ENCODE measurements at regions not wholly inside any gene's neighbourhood (a gene's known extent, or its start where the extent isn't known, plus 50 kb on each side); places are given as distances from the start of the nearest gene placed in this dataset.
"Not testable (repeated sequence)": the region's sequence is repeated elsewhere in the genome, so short reads cannot be mapped to it uniquely, and the experiment has no call there.

DNA sequence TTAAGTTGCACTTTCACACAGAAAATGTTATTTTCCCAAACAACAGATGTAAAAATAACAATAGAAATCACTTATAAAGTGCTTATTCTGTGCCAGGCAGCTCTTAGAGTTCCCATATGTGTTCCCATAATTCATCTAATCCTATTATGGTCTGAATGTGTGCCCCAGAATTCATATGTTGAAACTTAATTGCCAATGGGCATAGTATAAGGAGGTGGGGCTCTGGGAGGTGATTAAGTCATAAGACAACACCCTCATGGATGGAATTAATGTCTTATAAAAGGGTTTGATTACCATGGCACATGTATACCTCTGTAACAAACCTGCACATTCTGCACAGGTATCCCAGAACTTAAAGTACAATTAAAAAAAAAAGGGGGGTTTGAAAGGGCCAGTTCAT is 92.7 kb downstream of the FZD1 start:
- DNase-seq = no peak

DNA sequence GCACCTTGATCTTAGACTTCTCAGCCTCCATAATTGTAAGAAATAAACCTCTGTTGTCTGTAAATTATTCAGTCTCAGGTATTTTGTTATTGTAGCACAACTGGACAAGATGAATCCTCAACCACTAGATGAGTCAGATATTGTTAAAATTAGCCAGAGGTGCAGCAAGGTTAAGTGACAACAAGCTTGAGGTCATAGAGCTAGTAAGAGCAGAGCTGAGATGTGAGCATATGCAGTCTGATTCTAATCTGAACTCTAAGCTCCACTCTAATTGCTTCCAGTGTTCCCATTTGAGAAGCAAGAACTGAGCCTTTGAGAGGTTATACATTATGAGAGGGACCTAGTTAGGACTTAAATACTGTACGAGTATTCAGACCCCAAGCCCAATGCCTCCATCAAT is 93.1 kb downstream of the FZD1 start:
- no peak for DNase-seq

DNA sequence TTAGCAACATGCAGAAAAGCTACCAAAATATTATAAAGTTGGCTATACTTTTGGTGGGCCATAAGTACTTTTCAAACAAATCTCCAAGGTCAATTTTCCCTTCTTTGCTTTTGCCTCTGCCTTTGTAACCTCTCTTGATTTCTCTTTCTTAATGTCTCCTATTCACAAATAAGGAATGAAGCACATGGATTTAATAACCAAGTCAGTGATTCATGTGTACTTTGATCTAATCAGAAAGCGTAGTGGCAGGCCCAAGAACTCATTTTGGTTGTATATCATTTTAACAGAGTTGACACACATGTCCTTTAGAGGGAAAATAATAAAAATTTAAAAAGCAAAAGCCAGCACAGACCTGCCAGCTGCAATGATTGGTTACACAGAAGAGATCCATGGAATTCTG is 93.7 kb downstream of the FZD1 start:
- DNase-seq = no peak

GRCh38 chr7:91358303-91358702 is 94.1 kb downstream of the FZD1 start:
- peak; percentile 50 for DNase-seq

DNA sequence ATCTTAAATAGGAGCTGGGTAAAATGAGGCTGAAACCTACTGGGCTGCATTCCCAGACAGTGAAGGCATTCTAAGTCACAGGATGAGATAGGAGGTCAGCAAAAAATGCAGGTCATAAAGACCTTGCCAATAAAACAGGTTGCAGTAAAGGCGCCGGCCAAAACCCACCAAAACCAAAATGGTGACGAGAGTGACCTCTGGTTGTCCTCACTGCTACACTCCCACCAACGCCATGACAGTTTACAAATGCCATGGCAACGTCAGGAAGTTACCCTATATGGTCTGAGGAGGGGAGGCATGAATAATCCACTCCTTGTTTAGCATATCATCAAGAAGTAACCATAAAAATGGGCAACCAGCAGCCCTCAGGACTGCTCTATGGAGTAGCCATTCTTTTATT is 100.9 kb downstream of the FZD1 start:
- not testable (repeated sequence) for DNase-seq

- DNase-seq = no peak
Observed at GRCh38 chr7:91366091-91366490, 101.9 kb downstream of the FZD1 start.

DNA sequence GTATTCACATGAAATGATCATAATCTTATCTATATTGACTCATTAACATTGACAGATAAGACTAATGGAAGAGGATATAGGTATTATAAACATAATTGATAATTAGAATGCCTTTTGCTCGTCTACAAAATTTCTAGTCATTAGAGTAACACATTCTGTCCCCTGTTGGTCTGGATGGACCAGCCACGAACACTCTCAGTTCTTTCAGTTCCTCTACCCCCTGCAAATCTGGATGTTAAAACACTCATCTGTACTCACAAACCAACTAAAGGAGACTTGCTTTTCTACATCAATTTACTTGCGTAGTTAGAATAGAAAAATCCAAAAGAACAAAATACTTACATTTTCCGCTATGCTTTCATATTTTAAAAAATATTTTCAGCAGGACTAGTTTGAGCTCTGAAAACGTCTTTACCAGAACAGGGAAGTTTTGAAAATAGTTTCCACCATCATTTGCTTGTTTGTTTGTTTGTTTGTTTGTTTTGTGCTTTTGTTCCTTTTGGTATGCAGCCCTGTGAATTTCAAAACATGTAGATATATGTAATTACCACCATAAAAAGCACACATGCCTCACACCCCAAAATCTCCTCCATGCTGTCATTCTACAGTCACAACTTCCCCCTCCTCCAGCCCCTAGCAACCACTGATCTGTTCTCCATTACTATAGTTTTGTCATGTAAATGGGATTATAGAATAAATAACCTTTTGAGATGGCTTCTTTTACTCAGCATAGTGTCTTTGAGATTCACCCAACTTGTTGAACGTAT is 103.8 kb downstream of the FZD1 start:
- no peak for DNase-seq

DNA sequence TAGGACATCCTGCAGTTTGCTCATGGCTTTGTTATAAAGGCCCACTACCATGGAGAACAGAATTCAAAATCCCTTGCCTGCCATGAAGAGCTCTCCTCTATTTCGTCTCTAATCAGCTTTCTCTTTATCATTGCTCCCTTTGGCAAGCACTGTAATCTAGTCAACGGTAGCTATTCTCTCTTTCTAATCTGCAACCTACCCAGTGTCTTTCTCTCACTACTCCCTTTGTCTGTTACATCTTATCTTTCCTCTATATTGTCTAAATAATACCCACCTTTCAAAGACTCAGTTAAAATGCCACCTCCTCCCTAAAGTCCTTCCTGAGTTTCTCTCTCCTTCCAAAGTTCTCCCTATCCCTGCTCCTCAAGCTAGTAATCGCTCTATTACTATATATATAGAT is 108.1 kb downstream of the FZD1 start:
- DNase-seq = no peak

- no peak for DNase-seq
Observed at GRCh38 chr7:91373111-91373800, 109.0 kb downstream of the FZD1 start.

DNA sequence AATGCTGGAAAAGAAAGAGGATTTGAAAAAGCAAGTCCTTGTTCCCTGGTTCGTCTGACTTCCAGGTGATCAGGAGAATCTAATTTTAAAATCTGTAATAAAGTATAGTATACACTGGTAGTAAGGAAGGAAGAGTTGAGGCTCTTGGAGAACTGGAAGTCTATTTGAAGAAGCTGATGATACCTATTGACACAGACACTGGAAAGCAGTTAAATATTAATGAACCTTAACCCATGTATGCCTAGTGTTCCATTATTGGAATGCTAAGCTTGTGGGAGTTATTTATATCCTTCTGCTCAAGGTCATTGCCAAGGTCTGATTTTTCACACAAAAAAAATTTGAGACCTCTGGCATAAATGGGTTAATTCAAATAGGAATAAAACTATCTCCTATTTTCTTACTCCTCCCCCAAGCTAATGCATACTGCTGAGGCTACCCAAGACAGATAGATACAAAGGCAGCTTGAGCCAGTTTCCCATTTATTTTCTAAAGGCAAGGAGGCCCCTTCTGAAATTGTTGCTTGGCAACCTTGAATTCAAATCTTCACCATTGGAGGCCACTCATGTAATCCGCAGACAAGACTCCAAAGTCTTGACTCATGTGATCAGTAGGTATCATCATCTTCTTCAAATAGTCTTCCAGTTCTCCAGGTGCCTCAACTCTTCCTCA is 110.2 kb downstream of the FZD1 start:
- no peak for DNase-seq

GRCh38 chr7:91375378-91375777 is 111.1 kb downstream of the FZD1 start:
- DNase-seq = no peak

DNA sequence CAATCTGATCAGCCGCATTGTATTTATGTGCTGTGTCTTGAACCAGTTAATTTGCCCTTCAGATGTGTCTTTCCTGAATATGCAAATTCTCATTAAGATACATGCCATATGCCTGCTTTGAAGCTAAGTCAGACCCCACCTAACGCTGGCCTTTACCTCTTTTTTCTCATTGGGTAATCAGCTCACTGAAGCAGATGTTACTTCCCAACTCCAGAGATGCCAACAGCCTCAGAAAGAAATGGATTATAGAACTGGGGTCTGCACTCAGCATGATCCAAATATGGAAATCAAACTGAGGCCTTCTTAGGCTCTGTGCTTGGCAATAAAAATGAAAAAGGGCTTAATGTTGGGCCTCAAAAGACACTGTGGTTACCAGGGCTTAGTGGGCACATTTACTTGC is 113.9 kb downstream of the FZD1 start:
- peak; percentile 19 for DNase-seq

DNA sequence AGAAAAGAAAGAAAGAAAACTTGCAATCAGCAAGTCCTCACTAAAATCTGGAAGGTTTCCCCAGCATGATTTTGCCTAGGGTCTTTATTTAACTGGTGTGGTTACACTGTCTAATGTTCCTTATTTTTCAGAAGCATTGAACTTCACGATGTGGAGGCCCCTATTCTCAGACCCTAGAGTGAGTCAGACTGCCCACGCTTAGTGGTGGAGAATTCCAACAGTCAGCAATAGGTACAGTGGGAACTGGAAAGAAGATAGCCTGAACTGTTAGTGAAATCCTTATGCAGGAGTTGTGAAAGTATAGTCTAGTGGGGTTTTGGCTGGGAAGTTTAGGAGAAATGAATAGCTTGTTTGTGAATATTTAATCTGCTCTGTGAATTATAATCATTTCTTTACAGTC is 115.0 kb downstream of the FZD1 start:
- no peak for DNase-seq

- DNase-seq = no peak
Observed at GRCh38 chr7:91379991-91380390, 115.8 kb downstream of the FZD1 start.

DNA sequence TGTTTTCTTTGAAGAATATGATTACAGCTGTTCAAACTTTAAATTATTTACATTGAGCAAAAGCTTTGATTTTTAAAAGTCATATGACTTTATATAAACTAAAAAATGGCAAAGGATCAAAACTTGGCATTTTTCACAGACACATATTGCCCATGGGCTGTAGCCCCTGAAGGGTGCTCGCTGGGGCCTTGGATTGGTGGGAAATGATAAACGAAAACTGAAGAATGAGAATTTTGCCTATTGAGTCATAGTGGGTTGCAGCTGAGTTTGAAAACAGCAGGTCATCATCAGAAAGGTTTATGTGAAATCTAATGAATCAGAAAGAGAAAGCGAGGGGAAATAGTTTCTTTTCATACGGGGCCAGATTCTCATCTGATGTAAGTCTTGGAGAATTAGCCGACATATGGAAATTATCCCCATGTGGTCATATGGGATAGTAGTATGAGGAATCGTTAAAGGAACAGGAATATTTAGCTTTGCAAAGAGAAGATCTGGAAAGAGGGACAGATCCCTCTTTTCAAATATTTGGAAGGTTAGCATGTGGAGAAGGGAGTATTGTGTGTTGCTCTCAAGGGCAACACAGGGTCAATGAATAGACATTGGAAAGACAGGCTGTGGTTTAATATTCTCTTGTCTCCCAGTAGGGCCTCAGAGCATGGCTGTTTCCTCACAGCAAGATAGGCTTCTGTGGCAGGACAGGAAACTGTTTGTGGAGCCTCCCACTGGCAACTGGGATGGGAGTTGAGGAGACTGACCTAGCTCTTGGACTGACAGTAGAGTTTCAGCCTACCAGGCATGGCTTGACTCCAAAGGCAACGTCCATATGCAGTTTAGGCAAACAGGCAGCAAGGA is 119.0 kb downstream of the FZD1 start:
- no peak for DNase-seq

- DNase-seq = no peak
Observed at GRCh38 chr7:91383905-91384274, 119.7 kb downstream of the FZD1 start.

DNA sequence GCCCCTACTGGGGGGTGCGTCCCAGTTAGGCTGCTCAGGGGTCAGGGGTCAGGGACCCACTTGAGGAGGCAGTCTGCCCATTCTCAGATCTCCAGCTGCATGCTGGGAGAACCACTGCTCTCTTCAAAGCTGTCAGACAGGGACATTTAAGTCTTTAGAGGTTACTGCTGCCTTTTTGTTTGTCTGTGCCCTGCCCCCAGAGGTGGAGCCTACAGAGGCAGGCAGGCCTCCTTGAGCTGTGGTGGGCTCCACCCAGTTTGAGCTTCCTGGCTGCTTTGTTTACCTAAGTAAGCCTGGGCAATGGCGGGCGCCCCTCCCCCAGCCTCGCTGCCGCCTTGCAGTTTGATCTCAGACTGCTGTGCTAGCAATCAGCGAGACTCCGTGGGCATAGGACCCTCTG is 130.5 kb downstream of the FZD1 start:
- not testable (repeated sequence) for DNase-seq

- not testable (repeated sequence) for DNase-seq
Observed at GRCh38 chr7:91395313-91395712, 131.1 kb downstream of the FZD1 start.

GRCh38 chr7:91397096-91397495 is 132.9 kb downstream of the FZD1 start:
- no peak for DNase-seq

DNA sequence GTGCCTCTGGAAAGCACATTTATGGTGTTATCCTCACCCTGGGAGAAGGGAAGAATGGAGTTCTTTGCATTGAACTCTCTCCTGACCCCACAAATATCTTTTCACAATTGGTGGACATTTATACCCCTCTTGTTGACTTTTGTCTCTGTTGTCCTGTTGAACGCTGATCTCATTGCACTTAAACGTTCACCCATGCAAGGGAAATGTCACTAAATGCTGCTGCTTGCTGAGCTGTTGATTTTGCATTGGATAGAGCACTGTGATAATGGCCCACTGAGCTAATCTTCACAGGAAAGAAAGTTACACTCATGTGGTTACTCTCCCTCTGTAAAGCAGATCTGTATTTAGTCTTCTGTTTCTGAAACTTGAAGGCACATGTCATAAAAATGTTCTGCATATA is 133.4 kb downstream of the FZD1 start:
- DNase-seq = no peak

DNA sequence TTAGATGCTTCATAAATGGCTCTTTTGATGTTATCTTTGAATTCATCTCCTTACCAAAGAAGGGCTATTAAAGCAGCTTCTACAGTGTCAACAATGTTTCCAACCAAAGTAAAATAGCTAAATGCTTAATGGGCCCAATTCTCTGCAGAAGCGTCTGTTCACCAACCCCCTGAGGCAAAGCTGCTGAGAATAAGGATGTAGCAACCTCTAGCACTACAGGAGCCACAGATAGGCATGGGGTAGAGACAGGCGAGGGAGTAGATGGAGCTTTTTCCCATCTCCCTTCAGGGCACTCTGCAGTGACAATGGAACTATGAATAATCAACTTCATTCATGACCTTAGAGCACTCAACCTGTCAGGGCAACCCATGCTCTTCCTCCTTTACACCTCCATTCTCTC is 134.1 kb downstream of the FZD1 start:
- no peak for DNase-seq

GRCh38 chr7:91405092-91405788 is 141.0 kb downstream of the FZD1 start:
- DNase-seq = no peak

DNA sequence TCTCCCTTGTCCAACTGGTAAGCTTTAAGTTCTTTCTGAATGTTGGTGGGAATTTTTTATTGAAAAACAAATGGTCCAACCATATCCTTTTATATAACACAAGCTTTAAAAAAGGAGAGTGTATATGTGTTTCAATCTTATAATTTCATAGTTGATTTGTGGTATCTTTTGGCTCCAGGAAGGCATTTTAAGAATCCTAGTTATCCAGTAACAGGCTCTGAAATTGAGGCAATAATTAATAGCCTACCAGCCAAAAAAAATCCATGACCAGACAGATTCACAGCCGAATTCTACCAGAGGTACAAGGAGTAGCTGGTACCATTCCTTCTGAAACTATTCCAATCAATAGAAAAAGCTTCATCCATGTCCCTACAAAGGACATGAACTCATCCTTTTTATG is 141.6 kb downstream of the FZD1 start:
- not testable (repeated sequence) for DNase-seq

Data from NCI-H526 treated with DMSO at 0.1 percent for 48 hours (cell line).